ENCODE measurements at regions not wholly inside any gene's neighbourhood (a gene's known extent, or its start where the extent isn't known, plus 50 kb on each side); places are given as distances from the start of the nearest gene placed in this dataset.

DNA sequence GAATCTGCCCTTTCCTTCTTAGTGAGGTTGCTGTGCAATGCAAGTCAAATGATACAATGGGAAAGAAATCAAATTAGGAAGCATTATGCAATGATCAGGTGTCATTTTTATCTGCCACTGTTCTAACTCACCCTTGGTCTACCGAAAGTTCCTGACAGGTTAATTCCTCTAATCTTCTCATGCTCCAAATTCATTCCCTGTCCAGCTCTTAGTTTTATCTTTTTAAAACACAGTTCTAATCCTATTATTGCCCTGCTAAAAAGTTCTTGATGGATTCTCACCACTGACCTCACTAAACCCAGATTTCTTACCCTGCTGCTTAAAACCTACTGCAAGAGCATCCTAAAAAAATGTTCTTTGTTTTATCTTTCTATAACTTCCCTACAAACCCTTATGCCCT lies 1000.9 kb downstream of the CDH18 start:
- H3K36me3 ChIP-seq (ENCODE audit: control insufficient read depth, insufficient read depth, low read length): no peaks in the 10 kb centered on the region
- H3K27me3 ChIP-seq (ENCODE audit: control insufficient read depth, insufficient read depth, low read length): no peaks in the 10 kb centered on the region
- DNase-seq (ENCODE audit: low read depth, low spot score) (no peak), ATAC-seq (no peak)
- CTCF ChIA-PET: no interaction called here
- no TSS peak for BruUV-seq (replicated peaks)
- in situ Hi-C loops (cut with HindIII; ENCODE audit: low pct_unique_long_range_greater_than_20kb, low sequenced_read_pairs) (no loop called here), intact Hi-C loops (cut with micrococcal nuclease; ENCODE audit: unreplicated experiment) (no loop called here)
- H3K4me3 ChIP-seq (ENCODE audit: low read depth in 2 of 2, low read length in 2 of 2): no peak overlapping the region
- POLR2A ChIA-PET: no interaction called here
- TF ChIP-seq CTCF (IDR thresholded peaks at IDR 0.05) (no peak), TCF7L2 (IDR thresholded peaks at IDR 0.05; ENCODE audit: low read depth, low read length) (no peak), REST (IDR thresholded peaks at IDR 0.05; ENCODE audit: insufficient read depth in 1 of 2, low read depth in 2 of 2, low read length in 1 of 2) (no peak), SIN3A (IDR thresholded peaks at IDR 0.05; ENCODE audit: borderline replicate concordance, insufficient read depth, low read depth, low read length) (no peak), POLR2AphosphoS5 (IDR thresholded peaks at IDR 0.05; ENCODE audit: low read depth, low read length) (no peak)
- no peaks in the 10 kb centered on the region for H3K4me1 ChIP-seq (ENCODE audit: control insufficient read depth, insufficient read depth, low read length)
- H3K27ac ChIP-seq (ENCODE audit: low read length): no peak overlapping the region
- H3K9me3 ChIP-seq (ENCODE audit: control insufficient read depth, insufficient read depth, low read depth, low read length): no peaks in the 10 kb centered on the region

GRCh38 chr5:18990852-18991251 lies 997.1 kb downstream of the CDH18 start:
- H3K36me3 ChIP-seq (ENCODE audit: control insufficient read depth, insufficient read depth, low read length): no peaks in the 10 kb centered on the region
- POLR2A ChIA-PET: no interaction called here
- no peak overlapping the region for H3K27ac ChIP-seq (ENCODE audit: low read length)
- TF ChIP-seq POLR2AphosphoS5 (IDR thresholded peaks at IDR 0.05; ENCODE audit: low read depth, low read length) (no peak), TCF7L2 (IDR thresholded peaks at IDR 0.05; ENCODE audit: low read depth, low read length) (no peak), REST (IDR thresholded peaks at IDR 0.05; ENCODE audit: insufficient read depth in 1 of 2, low read depth in 2 of 2, low read length in 1 of 2) (no peak), SIN3A (IDR thresholded peaks at IDR 0.05; ENCODE audit: borderline replicate concordance, insufficient read depth, low read depth, low read length) (no peak), CTCF (IDR thresholded peaks at IDR 0.05) (no peak)
- no TSS peak for BruUV-seq (replicated peaks)
- CTCF ChIA-PET: no interaction called here
- in situ Hi-C loops (cut with HindIII; ENCODE audit: low pct_unique_long_range_greater_than_20kb, low sequenced_read_pairs): no loop called here
- ATAC-seq (no peak), DNase-seq (ENCODE audit: low read depth, low spot score) (no peak)
- no peak overlapping the region for H3K4me3 ChIP-seq (ENCODE audit: low read depth in 2 of 2, low read length in 2 of 2)
- no peaks in the 10 kb centered on the region for H3K9me3 ChIP-seq (ENCODE audit: control insufficient read depth, insufficient read depth, low read depth, low read length)
- no peaks in the 10 kb centered on the region for H3K4me1 ChIP-seq (ENCODE audit: control insufficient read depth, insufficient read depth, low read length)
- H3K27me3 ChIP-seq (ENCODE audit: control insufficient read depth, insufficient read depth, low read length): no peaks in the 10 kb centered on the region
- intact Hi-C loops (cut with micrococcal nuclease; ENCODE audit: unreplicated experiment): no loop called here
